HepG2 (cell line): ENCODE measurements at regions not wholly inside any gene's neighbourhood (a gene's known extent, or its start where the extent isn't known, plus 50 kb on each side); places are given as distances from the start of the nearest gene placed in this dataset.

Experiments
- ATAC-seq: fragments of 200-7000 bp; cut with Tn5 transposase; 3 replicates; pipeline ENCODE4 v1.9.1; 2020; ENCODE audit warnings: mild to moderate bottlenecking, moderate library complexity
- BruUV-seq: library from RNA; stranded (reverse); fragments of 400-500 nt; replicated peaks from 2 replicates; lab custom pipeline; 2021; lab: Mats Ljungman, UMichigan
- CTCF ChIA-PET: fragments of 300-600 bp; formaldehyde crosslinking; extraction: SDS; loops from one replicate; lab custom pipeline; 2021; ENCODE audit warnings: low total read pairs, inconsistent platforms, low intra/inter-chr PET ratio; lab: Yijun Ruan, JAX
- POLR2A ChIA-PET: fragments of 350-600 bp; sonication (Branson Sonifier 250); formaldehyde crosslinking; loops from one replicate; lab custom pipeline; 2020; ENCODE audit warnings: antibody characterized with exemption, inconsistent platforms; lab: Yijun Ruan, JAX
- DNase-seq: peaks from one replicate; pipeline ENCODE4 v3.0.0-alpha.2; 2015; ENCODE audit warnings: low spot score
- FAIRE-seq: peaks from 3 replicates; lab custom pipeline; 2011; peaks lifted over from hg19 to GRCh38; lab: Jason Lieb, UNC
- H2AFZ ChIP-seq: one replicate; pipeline ENCODE4 v1.6.1; 2011; ENCODE audit warnings: low read length, inconsistent platforms
- H3K27ac ChIP-seq: fragments of 300-600 bp; 3 replicates; pipeline ENCODE4 v1.8.0; 2011; ENCODE audit warnings: mixed run types, mild to moderate bottlenecking, mixed read lengths, low read length, inconsistent platforms; ENCODE audit not compliant: insufficient read depth; ENCODE audit errors: extremely low read length
- H3K27me3 ChIP-seq, 2 experiments: fragments of 200-600 bp in 1 of 2; 2 replicates in 1 of 2; 3 replicates in 1 of 2; pipeline versions ENCODE4 v1.6.0 to v1.8.0; 2011; ENCODE audit warnings: low read length in 2 of 2, mild to moderate bottlenecking in 2 of 2, moderate library complexity in 2 of 2, inconsistent platforms in 1 of 2; ENCODE audit not compliant: insufficient read depth in 2 of 2, control insufficient read depth in 1 of 2
- H3K36me3 ChIP-seq, 2 experiments: fragments of 200-600 bp in 1 of 2; replicated peaks in 1 of 2; 2 replicates in 1 of 2; 3 replicates in 1 of 2; pipeline versions ENCODE4 v1.5.1 to v1.8.0; 2011; ENCODE audit warnings: low read length in 2 of 2, inconsistent platforms in 1 of 2; ENCODE audit not compliant: insufficient read depth in 2 of 2, control insufficient read depth in 1 of 2
- H3K4me1 ChIP-seq: 2 replicates; pipeline ENCODE4 v1.5.1; 2012; ENCODE audit warnings: low read length, inconsistent platforms; ENCODE audit not compliant: insufficient read depth
- H3K4me2 ChIP-seq: 2 replicates; pipeline ENCODE4 v1.6.0; 2011; ENCODE audit warnings: low read depth, low read length, inconsistent platforms
- H3K4me3 ChIP-seq, 3 experiments: fragments of 200-600 bp in 1 of 3; sonication (generic), shearing (Covaris generic) in 1 of 3; replicated peaks in 1 of 3; 2 replicates each; pipeline ENCODE4 v1.5.1; 2011 to 2016; ENCODE audit warnings: low read length in 3 of 3, inconsistent platforms in 2 of 3, low read depth in 2 of 3, mild to moderate bottlenecking in 2 of 3, control low read depth in 1 of 3, mixed read lengths in 1 of 3; ENCODE audit not compliant: insufficient read depth in 1 of 3
- H3K79me2 ChIP-seq: one replicate; pipeline ENCODE4 v1.6.1; 2011; ENCODE audit warnings: low read length, inconsistent platforms; ENCODE audit not compliant: insufficient read depth
- H3K9ac ChIP-seq: 2 replicates; pipeline ENCODE4 v1.6.0; 2011; ENCODE audit warnings: mild to moderate bottlenecking, low read depth, low read length, inconsistent platforms; ENCODE audit not compliant: insufficient read depth
- H3K9me3 ChIP-seq: 2 replicates; pipeline ENCODE4 v1.5.1; 2012; ENCODE audit warnings: mild to moderate bottlenecking, low read length
- H4K20me1 ChIP-seq: 2 replicates; pipeline ENCODE4 v1.6.0; 2011; ENCODE audit warnings: inconsistent platforms, mild to moderate bottlenecking, low read length, moderate library complexity; ENCODE audit not compliant: insufficient read depth
- MAFF ChIP-seq: IDR thresholded peaks from 2 replicates; pipeline ENCODE4 v1.6.1; 2011; ENCODE audit warnings: low read depth, low read length, improper control_type of control experiment
- MAFK ChIP-seq, 2 experiments: IDR thresholded peaks in 1 of 2; conservative IDR thresholded peaks in 1 of 2; 2 replicates each; pipeline ENCODE4 v1.6.1; 2011; ENCODE audit warnings: improper control_type of control experiment in 2 of 2, low read length in 2 of 2
- SRY ChIP-seq: sonication (generic); formaldehyde crosslinking; IDR thresholded peaks from 2 replicates; pipeline ENCODE4 v1.8.0; 2022; ENCODE audit warnings: mild to moderate bottlenecking, missing genetic modification reagents
- ZNF607 ChIP-seq: sonication (generic); formaldehyde crosslinking; IDR thresholded peaks from 2 replicates; pipeline ENCODE4 v1.5.1; 2020; ENCODE audit warnings: missing genetic modification reagents, mild to moderate bottlenecking, borderline replicate concordance
- WGBS: methylation state at CpG from one replicate; pipeline ENCODE4 v1.1.6; 2017; ENCODE audit warnings: low lambda C conversion rate; 5-methylcytosine and 5-hydroxymethylcytosine counted together
- in situ Hi-C: cut with HindIII; loops from 2 replicates; pipeline ENCODE4 v1.10.0; 2017; ENCODE audit warnings: low pct_unique_long_range_greater_than_20kb; ENCODE audit not compliant: extremely low pct_ligation_motif_present
- intact Hi-C: fragments of 100-400 bp; cut with micrococcal nuclease; formaldehyde crosslinking; loops from one replicate; pipeline ENCODE4 v1.10.0; 2022; ENCODE audit not compliant: unreplicated experiment

GRCh38 chr14:84085493-84085892, 1444.5 kb upstream of the FLRT2 start:
- no peak overlapping the region for H3K27ac ChIP-seq
- no peak overlapping the region for H2AFZ ChIP-seq
- in situ Hi-C loops (no loop called here), intact Hi-C loops (no loop called here)
- ChIA-PET CTCF (no interaction called here), POLR2A (no interaction called here)
- TF ChIP-seq SRY: no peak
- no peaks in the 10 kb centered on the region for H3K79me2 ChIP-seq
- H3K9me3 ChIP-seq: peaks cover 71% of the 10 kb centered on the region
- no peaks in the 10 kb centered on the region for H3K27me3 ChIP-seq
- no peak overlapping the region for H3K9ac ChIP-seq
- H3K4me1 ChIP-seq: no peaks in the 10 kb centered on the region
- no peaks in the 10 kb centered on the region for H4K20me1 ChIP-seq
- ATAC-seq (no peak), FAIRE-seq (no peak), DNase-seq (no peak)
- H3K36me3 ChIP-seq: no peaks in the 10 kb centered on the region
- H3K4me3 ChIP-seq: no peak overlapping the region
- no TSS peak for BruUV-seq
- no peak overlapping the region for H3K4me2 ChIP-seq

- Histone ChIP-seq H3K4me1 (no peaks in the 10 kb centered on the region), H3K79me2 (no peaks in the 10 kb centered on the region), H3K27me3 (no peaks in the 10 kb centered on the region), H3K4me2 (no peak overlapping the region), H2AFZ (no peak overlapping the region), H3K27ac (no peak overlapping the region), H3K4me3 (no peak overlapping the region), H4K20me1 (no peaks in the 10 kb centered on the region), H3K36me3 (no peaks in the 10 kb centered on the region), H3K9ac (no peak overlapping the region), H3K9me3 (peaks cover 74% of the 10 kb centered on the region)
- DNase-seq (no peak), FAIRE-seq (no peak), ATAC-seq (no peak)
- ChIA-PET POLR2A (no interaction called here), CTCF (no interaction called here)
- peak; percentile 55 to 83 for TF ChIP-seq MAFK (conservative IDR thresholded peaks at IDR 0.05 in 1 of 2, IDR thresholded peaks at IDR 0.05 in 1 of 2; ENCODE audit: low read length in 2 of 2)
- TF ChIP-seq MAFF: peak; percentile 50; the same call in 1 of the 2 replicates
- no peak for TF ChIP-seq ZNF607
- intact Hi-C loops (no loop called here), in situ Hi-C loops (no loop called here)
- 3% methylated on average over 4 of the region's 4 CpGs for WGBS
- no TSS peak for BruUV-seq
These were observed 1443.2 kb upstream of the FLRT2 start for GRCh38 chr14:84086714-84087113.
